CD4-positive, alpha-beta T cell treated with Interleukin-2 at 100 ng/mL for 4 hours (primary cell): ENCODE measurements at regions not wholly inside any gene's neighbourhood (a gene's known extent, or its start where the extent isn't known, plus 50 kb on each side); places are given as distances from the start of the nearest gene placed in this dataset.

Source experiments
- DNase-seq: peaks from one replicate; pipeline ENCODE4 v3.0.0-alpha.2; 2020; ENCODE audit warnings: low spot score

DNA sequence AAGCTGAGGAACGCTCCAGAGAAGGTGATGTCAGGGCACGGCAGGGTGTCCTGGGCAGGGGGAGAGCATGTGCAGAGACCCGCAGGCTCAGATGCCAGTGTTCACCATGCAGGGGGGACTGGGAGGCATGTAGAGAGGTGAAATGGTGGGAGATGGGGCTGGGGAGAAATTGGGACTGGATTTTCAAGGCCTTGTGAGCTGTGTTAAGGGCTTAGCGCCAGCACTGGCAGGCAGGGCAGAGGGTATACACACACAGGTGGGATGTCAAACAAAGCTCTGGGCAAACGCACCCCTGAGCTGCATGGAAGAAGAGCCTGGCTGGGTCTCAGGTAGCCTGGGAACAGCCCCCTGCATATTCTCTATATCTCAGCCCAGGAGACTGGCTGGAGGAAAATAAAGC is 282.7 kb downstream of the SHQ1 start:
- DNase-seq = no peak

DNA sequence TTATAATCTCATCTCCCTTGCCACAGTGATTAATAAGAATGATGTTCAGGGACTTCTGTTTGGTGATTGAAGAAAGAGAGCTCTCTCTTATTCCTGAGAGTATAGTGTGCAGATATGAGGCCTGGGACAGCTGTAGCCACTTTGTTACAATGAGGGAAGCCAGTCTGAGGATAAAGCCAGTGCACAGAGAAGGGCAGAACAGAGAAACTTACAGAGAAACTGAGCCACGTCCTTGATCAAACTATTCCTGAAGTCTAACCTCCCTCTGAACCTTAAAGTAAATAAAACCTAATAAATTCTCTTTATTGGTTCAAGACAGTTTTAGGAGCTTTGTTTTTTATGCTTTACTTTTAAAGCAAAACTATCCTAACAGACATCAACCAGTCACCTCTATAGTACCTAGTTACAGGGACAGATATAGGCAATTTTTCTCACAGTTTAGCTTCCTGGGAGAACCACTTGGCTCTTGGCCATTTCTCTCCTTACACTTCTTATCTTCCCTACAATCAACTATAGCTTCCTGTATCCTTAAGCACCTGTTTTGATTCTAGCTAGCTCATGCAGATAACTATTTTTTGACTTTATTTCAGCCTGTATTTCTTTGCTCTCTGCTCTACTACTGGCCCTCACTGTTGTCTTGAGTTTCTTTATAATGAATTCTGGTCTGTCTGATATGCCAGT is 284.4 kb downstream of the SHQ1 start:
- no peak for DNase-seq

DNA sequence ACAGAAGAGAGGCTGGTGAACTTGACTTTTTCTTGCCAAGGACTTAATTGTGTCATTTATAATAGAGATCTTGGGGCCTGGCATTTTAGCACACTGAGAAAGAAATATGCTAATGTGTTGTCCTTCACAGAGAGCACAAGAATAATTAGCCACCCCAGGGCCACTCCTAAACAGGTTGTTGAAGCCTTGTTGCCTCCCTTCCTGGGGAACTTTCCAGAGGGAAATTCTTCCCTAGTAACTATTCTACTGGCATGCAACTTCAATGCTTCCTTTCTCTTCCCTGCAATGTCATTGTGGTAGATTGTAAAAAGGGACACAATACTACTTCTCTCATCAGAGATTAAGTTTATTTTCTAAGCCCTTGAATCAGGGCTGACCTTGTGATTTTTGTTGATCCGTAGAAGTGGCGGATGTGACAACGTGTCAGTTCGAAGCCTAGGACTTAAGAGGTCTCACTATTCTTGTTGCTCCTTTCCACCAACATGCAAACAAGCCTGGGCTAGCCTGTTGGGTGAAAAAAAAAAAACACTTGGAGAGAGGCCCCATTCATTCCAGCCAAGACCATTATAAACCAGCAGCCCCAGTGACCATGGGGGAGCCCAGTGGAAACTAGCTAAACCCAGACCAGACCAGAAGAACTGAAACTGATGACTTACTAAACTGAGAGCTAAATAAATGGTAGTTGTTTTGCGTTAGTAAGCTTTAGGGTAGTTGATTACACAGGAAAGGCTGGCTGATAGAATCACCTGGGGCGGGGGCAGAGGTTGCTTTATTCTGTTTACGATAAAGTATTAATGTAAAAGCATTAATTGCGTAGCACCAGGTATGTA is 287.2 kb downstream of the SHQ1 start:
- no peak for DNase-seq

DNA sequence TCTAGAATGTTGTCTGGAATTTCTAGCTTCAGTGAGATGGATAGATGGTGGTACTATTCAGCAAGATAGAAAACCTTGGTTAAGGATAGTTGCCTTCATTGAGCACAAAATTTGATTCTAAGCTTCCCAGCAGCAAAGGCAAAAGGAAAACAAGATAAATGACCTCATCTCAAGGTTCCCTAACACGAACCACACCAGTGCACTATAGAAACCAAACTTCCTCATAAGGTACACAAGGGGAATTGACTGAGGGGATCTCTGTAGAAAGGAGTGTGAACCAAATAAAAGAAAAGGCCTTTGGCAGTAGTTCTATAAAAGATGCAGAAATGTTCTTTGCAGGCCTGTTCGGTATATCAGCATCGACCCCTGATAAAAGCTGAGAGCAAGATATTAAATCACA is 288.9 kb downstream of the SHQ1 start:
- DNase-seq = no peak

DNA sequence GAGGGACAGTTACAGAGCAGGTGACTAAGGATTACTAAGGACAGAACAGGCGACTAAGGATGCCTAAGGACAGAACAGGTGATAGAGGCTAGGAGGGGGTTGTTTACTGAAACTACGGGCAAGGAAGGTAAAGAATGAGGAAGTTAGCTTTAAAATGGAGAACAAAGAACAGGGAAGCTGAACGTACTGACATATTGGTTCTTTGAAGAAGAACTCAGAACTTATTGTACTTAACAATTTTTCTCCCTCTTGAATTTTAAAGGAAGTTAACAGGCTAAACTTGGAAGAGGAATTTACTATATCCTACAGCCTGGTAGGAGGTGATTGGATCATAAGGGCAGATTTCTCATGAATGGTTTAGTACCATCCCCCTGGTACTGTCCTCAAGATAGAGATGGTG is 290.2 kb downstream of the SHQ1 start:
- no peak for DNase-seq

DNA sequence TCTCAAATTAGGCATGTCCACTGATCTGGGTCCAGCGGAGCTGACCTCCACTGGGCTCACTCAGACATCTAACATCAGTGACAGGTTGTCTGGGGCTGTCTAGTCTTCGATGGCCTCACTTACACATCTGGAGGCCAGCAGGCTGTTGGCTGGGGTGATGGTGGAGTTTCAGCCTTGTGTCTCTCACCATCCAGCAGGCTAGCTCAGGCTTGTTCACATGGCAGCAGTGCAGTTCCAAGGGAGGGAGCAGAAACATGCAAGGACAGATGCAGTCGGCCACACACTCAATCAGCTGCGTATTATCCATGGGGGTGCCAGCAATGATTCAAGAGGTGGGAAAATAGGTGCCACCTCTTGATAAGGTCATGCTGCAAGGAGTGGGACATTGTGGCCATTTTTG is 292.5 kb downstream of the SHQ1 start:
- DNase-seq = no peak

DNA sequence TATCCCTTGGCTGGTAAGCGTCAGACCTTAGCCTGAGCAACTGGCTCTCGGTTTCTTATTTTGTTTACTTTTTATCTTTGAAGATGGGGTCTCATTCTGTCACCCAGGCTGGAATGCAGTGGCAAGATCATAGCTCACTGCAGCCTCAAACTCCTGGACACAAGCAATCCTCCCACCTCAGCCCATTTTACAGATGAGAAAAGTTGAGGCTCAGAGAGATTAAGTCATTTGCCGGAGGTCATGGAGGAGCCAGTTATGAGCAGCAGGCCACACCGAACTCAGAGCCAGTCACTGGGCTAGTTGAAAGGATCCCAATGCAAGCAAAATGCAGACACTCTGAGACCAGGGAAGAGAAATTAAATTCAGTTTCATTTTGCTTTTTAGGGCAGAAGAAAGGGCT is 293.6 kb downstream of the SHQ1 start:
- DNase-seq = no peak

DNA sequence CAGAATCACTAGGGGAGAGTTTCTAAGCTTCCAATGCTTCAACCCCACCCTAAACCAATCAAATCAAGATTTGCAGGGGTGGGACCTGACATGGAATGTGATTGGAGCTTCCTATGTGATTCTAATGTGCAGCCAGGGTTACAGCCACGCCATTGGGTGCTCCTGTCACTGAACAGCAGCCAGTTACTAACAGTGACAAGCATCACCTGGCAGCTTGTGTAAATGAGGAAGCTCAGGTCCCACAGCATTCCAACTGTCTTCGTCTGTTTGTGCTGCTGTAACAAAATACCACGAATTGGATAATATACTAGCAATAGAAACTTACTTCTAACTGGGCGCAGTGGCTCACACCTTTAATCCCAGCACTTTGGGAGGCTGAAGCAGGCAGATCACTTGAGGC is 294.9 kb downstream of the SHQ1 start:
- DNase-seq = no peak

DNA sequence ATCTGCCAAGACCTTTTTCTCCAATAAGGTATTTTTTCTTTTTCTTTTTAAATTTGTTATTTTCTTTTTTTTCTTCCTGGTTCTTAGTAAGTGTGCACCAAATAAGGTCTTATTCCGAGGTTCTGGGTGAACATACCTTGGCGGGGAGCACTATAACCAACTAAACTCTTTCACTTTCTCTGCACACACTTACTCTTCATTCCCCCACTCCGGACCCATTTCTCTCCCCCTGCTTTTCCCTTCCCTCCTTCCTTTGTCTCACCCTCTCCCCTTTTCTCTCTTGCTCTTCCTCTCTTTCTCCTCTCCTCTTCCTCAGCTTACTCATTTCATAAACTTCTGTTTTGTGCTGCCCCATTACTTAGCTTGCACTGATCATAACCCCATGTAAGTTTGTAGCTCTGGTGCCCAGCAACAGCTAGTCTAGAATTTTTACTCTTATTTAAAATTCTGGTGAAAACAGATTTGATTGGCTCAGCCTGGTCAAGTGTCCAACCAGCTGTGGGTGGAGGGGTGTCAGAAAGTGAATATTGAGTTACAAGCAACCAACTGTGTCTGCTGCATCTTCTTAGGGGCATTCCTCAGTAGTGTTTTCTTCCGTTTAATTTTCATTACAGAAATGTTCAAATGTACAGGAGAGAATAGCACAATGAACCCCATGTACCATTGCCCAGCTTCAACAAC is 297.5 kb downstream of the SHQ1 start:
- DNase-seq = no peak

DNA sequence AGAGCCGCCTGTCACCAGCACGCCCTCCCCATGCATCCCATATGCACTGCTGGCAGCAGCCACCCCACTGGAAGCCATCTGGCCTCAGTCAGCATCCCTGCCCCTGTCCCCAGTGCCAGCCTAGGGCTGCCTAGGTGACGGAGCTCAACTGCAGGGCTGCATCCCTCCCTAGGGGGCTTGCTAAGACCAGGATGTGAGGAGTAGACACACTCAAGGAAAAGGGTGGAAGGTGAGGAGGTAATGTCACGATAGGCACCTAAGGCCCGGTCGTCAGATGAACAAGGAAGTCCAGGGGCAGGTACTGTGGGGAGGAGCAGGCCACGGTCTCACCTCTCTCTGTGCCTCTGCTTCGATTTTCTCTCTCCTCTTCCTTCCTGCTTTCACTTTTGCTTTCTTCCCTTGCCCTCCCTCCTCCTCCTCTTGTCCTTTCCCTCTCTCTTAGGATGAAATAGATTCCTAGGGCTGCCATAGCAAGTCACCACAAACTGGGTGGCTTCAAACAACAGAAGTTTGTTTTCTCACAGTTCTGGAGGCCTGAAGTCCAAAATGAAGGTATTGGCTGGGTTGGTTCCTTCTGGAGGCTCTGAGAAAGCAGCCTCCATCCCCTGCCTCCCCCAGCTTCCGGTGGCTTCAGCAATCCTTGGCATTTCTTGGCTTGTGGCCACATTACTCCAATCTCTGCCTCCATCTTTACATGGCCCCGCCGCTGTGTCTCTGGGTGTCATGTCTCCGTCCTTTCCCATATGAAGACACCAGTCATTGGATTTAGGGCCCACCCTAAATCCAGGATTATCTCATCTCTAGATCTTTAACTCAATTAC is 298.3 kb downstream of the SHQ1 start:
- no peak for DNase-seq

DNA sequence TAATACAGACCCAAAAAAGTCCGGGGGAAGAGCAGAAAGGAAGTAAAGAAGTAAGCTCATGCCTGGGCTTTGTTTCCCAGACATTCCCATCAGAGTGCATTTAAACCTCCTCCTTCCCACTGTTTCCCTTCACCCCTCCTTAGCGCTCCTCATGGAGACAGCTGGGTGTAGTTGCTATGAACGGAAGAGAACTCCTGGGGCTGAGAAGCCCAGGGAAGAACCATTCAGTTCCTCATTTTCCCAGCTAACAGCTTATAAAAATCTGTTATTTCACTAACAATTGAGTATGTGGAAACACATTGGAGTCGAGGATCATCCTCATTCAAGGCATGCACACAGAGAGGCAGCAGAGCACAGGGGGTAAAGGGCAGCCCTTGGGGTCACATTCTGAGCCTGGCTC is 299.3 kb downstream of the SHQ1 start:
- no peak for DNase-seq

DNA sequence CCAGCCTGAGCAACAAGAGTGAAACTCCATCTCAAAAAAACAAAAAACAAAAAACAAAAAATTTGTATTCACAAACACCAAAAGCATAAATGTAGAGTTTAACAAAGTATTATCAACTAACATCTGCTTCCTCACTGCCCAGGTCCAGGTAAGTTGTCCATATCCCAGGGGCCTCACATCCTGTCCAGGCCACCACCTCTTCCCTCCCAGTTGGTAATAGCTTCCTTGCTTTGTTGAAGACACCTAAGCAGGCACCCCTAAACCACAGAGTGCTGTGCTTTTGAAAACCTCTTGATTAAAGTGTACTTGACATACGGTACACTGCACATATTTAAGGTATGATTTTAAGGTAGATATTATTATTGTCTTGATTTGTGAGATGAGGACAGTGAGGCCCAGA is 299.8 kb downstream of the SHQ1 start:
- DNase-seq = no peak

DNA sequence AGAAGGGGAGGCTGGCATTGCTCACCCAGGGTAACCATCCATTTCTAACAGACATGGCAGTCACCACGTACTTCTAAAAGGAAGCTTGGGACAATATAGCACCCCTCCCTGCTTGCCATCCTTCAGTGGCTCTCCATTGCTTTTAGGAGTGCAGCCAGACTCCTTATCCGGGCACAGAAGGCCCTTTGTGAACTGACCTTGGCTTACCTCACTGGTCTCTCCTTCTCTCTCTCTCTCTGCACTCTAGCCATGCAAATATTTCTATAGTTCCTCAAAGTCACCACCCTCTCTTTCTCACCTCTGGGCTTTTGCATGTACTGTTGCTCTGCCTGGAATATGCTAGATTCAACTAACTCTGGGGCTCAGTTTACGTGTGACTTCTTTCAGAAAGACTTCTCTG is 301.1 kb downstream of the SHQ1 start:
- DNase-seq = no peak

DNA sequence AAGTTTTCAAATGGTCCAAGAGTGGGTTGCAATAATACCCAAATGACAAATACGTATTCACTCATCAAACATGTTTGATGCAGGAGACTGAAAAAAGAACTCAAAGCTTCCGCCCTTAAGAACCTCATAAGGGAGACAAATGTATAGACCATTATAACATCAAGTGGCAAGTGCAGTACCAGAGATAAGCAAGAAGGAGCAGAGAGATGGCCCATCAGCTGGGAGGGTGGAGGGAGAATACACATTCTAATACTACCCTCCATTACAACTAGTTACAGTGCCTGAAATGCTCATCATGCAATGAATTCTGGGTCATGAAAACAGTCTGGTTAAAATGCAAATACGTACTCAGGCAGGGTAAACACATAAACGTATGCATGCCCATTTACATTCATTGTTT is 304.0 kb downstream of the SHQ1 start:
- no peak for DNase-seq

DNA sequence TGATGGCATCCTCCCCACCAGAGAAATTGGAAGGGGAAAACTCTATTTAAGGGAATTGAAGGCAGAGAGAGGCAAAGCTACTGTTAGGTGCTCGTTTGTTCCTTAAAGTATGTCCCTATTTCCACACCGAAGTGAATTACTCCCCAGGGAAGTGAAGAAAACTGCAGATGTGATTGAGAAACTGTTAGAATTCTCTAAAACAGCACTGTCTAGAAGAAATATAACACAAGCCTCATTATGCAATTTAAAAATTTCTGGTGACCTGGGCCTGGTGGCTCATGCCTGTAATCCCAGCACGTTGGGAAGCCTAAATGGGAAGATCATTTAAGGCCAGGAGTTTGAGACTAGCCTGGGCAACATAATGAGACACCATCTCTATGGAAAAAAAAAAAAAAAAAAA is 305.0 kb downstream of the SHQ1 start:
- DNase-seq = no peak

DNA sequence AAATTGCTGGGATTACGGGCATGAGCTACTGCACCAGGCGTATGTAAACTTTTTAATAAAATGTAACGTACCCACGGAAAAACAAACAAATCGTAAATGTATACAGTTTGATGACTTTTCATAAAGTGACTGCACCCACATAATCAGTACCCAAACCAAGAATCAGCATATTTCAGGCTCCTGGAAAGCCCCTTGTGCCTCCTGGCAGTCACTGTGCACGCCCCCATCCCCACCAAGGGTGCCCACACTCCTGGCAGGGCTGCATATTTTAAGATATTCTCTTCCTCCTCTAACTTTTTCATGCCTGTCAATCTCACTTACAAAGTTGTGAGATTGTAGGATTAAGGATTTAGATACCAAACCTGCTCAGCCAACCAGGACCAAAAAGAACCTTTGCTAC is 305.5 kb downstream of the SHQ1 start:
- no peak for DNase-seq

DNA sequence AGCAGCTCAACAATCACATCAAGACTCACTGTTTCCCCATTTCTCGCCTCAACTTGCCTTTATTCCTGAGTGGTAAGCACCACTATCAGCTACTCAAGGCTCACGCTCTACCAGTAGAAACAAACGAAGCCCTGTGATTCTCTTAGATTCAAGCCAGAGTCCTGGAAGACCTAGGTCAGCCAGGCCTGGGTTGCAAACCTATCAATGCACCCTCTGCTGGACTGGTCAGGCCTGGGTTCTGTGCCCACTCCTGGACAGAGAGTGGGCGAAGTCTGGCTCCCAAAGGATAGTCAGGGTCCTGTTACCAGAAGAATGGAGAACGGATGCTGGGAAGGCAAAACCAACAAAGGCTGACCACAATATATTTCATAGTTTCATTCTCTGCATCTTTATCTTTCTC is 308.4 kb downstream of the SHQ1 start:
- no peak for DNase-seq

DNA sequence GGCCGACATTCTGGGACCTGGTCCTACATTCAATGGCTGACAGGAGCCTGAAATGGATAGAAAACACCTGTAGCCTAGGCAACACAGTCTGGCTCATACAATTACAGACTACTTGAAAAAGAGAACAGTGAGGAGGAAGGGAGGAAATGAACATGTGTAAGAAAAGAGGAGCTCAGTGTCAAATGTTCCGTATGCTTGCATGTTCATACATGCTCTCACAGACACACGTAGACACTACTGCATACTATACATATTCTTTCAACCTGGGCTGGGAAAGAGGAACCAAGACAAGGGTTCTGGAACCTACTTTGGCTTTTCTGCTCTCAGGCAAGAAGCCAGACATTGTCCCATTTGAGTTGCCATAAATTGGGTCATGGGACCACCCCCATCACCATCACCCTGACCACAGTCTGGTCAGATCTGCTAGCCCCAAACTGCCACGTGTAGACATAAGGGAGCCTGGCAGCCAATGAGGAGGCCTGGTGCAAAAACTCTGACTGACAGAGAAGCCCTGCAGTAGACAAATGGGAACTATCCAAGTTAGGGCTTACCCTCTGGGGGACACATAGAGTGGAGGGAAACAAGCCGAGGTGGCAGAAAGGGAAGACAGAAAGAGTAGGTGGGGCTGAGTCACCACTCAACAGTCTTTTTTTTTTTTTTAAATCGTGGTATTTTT is 310.0 kb downstream of the SHQ1 start:
- DNase-seq = no peak

DNA sequence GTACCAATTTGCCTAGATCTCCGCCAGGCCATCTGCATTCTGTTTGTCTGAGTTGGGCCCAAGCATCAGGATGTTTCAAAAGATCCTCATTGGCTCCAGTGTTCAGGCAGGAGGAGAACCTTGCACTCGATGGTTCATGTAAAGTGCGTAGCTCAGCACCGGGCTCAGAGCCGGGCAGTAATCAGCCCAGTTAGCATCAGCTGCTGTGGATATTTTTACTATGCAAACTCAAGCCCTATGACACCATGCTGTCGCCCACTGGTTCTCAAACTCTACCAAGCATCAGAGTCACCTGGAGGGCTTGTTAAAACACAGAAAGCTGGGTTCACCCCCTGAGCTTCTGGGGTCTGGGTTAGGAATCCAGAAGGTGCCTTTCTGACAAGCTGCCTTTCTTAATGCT is 310.8 kb downstream of the SHQ1 start:
- no peak for DNase-seq

DNA sequence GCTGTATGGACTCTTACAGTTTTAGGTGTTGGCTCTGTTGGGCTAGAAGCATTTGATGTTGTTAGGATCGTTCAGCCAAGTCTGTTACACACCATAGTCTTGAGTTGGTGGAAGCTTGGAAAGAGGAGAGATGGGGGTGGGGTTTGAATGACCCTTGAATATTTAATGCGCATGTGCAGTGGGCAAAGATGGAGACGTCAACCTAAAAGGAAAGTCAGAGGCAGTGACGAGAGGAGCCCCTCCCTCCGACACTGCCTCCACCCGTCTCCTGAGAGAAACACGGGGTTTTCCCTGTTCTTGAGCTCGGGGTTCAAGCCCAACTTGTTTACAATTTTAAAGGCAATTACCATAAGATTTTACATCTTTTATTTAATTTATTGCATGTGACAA is 311.4 kb downstream of the SHQ1 start:
- no peak for DNase-seq

DNA sequence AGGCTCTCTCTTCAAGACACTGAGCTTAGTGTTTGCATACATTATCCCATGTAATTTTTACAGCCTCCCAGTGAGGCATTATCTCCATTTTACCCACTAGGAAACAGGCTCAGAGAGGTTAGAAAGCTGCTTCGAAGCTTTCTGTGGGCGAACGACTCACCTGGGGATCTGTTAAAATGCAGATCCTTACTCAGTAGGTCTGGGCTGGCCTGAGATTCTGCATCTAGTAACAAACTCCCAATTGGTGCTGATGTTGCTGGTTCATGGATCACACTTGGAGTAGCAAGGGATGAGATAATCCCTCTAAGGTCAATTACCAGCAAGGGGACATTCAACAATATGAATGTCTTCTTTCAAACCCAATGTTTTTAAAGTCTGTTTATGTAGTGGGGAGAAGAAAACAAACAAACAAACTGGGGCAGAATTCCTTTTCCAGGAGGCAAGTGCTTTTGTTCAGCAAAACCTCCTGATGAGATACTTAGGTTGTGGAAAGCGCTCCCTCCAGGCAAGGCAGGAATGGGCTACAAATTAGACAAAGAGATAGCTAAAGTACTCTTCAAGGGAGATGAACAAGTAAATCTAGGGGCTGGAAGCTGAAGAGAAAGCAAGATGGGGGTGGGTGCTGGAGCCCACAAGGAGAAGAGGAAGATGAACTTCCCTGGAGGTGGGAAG is 311.9 kb downstream of the SHQ1 start:
- DNase-seq = no peak
